Testis (tissue), 2 donors: ENCODE measurements at regions not wholly inside any gene's neighbourhood (a gene's known extent, or its start where the extent isn't known, plus 50 kb on each side); places are given as distances from the start of the nearest gene placed in this dataset.

ENCODE experiments used
- DNase-seq: peaks from one replicate; pipeline ENCODE4 v3.0.0-alpha.2; 2019
- H3K27ac ChIP-seq, 2 donors: fragments of 200-600 bp; sonication (generic); one replicate each; pipeline ENCODE4 v1.5.1; 2019
- H3K27me3 ChIP-seq: fragments of 200-600 bp; sonication (generic); one replicate; pipeline ENCODE4 v1.5.1; 2019
- H3K36me3 ChIP-seq: fragments of 200-600 bp; sonication (generic); one replicate; pipeline ENCODE4 v1.5.1; 2017; ENCODE audit warnings: low read depth; ENCODE audit errors: missing control alignments
- H3K4me1 ChIP-seq: fragments of 200-600 bp; sonication (generic); one replicate; pipeline ENCODE4 v1.5.1; 2019
- H3K4me3 ChIP-seq, 2 donors: fragments of 200-600 bp; sonication (generic); one replicate each; pipeline ENCODE4 v1.5.1; 2017 to 2019
- H3K9me3 ChIP-seq: fragments of 200-600 bp; sonication (generic); one replicate; pipeline ENCODE4 v1.5.1; 2017
- CTCF ChIP-seq, 3 experiments: fragments of 450-650 bp in 2 of 3; fragments of 200-600 bp in 1 of 3; sonication (generic) in 1 of 3; IDR thresholded peaks; one replicate each; pipeline ENCODE4 v1.5.1; 2016 to 2019; ENCODE audit warnings: antibody characterized with exemption in 3 of 3, mild to moderate bottlenecking in 2 of 3, moderate library complexity in 1 of 3
- POLR2A ChIP-seq: fragments of 450-650 bp; IDR thresholded peaks from one replicate; pipeline ENCODE4 v1.6.1; 2017; ENCODE audit warnings: antibody characterized with exemption, mild to moderate bottlenecking, moderate library complexity
- WGBS, 2 donors: methylation state at CpG; one replicate each; pipeline ENCODE4 v1.1.5; 2018; 5-methylcytosine and 5-hydroxymethylcytosine counted together
- intact Hi-C: fragments of 100-400 bp; cut with DNase I; formaldehyde crosslinking; loops from one replicate; pipeline ENCODE4 v1.15.1; 2023; ENCODE audit warnings: low total_unique reads

- DNase-seq = no peak
- Histone ChIP-seq H3K9me3 (no peaks in the 10 kb centered on the region), H3K36me3 (no peaks in the 10 kb centered on the region), H3K27me3 (no peaks in the 10 kb centered on the region), H3K4me3 (no peak overlapping the region), H3K27ac (no peak overlapping the region), H3K4me1 (no peaks in the 10 kb centered on the region)
- no peak for TF ChIP-seq POLR2A
- 41 to 52% methylated on average over 3 of the region's 3 CpGs for WGBS, 2 donors
- intact Hi-C loops = no loop called here
Observed at GRCh38 chr14:87088588-87088987, 904.4 kb downstream of the GALC start.

GRCh38 chr14:87087881-87088280, 905.1 kb downstream of the GALC start:
- intact Hi-C loops = no loop called here
- WGBS, 2 donors = 35 to 59% methylated on average over 1 of the region's 1 CpG
- DNase-seq = no peak
- Histone ChIP-seq H3K9me3 (no peaks in the 10 kb centered on the region), H3K27ac (no peak overlapping the region), H3K4me3 (no peak overlapping the region), H3K27me3 (no peaks in the 10 kb centered on the region), H3K4me1 (no peaks in the 10 kb centered on the region), H3K36me3 (no peaks in the 10 kb centered on the region)
- TF ChIP-seq CTCF (IDR thresholded peaks at IDR 0.05) (no peak), POLR2A (no peak)

GRCh38 chr14:87084908-87085307, 908.1 kb downstream of the GALC start:
- no peaks in the 10 kb centered on the region for H3K27me3 ChIP-seq
- H3K9me3 ChIP-seq = no peaks in the 10 kb centered on the region
- DNase-seq = no peak
- no peak overlapping the region for H3K4me3 ChIP-seq
- H3K4me1 ChIP-seq = no peaks in the 10 kb centered on the region
- 93 to 95% methylated on average over 1 of the region's 1 CpG for WGBS, 2 donors
- TF ChIP-seq POLR2A (no peak), CTCF (IDR thresholded peaks at IDR 0.05) (no peak)
- no peaks in the 10 kb centered on the region for H3K36me3 ChIP-seq
- intact Hi-C loops = no loop called here
- H3K27ac ChIP-seq = no peak overlapping the region

- DNase-seq = no peak
- Histone ChIP-seq H3K36me3 (no peaks in the 10 kb centered on the region), H3K4me3 (no peak overlapping the region), H3K9me3 (no peaks in the 10 kb centered on the region), H3K4me1 (no peaks in the 10 kb centered on the region), H3K27me3 (no peaks in the 10 kb centered on the region), H3K27ac (no peak overlapping the region)
- intact Hi-C loops = no loop called here
- no peak for TF ChIP-seq CTCF (IDR thresholded peaks at IDR 0.05)
- no peak for TF ChIP-seq POLR2A
Observed at GRCh38 chr14:87082917-87083316, 910.1 kb downstream of the GALC start.

GRCh38 chr14:87081004-87081403, 912.0 kb downstream of the GALC start:
- intact Hi-C loops = no loop called here

More at GRCh38 chr14:87081004-87081403, 912.0 kb downstream of the GALC start:
- TF ChIP-seq CTCF (IDR thresholded peaks at IDR 0.05) = no peak
- TF ChIP-seq POLR2A = no peak
- no peaks in the 10 kb centered on the region for H3K9me3 ChIP-seq
- no peaks in the 10 kb centered on the region for H3K36me3 ChIP-seq
- H3K27me3 ChIP-seq = no peaks in the 10 kb centered on the region
- no peak overlapping the region for H3K27ac ChIP-seq
- WGBS, 2 donors = 71 to 72% methylated on average over 6 of the region's 6 CpGs
- H3K4me3 ChIP-seq = no peak overlapping the region
- H3K4me1 ChIP-seq = no peaks in the 10 kb centered on the region
- DNase-seq = no peak
